GM23338 (cell line): ENCODE measurements at regions not wholly inside any gene's neighbourhood (a gene's known extent, or its start where the extent isn't known, plus 50 kb on each side); places are given as distances from the start of the nearest gene placed in this dataset.

ENCODE experiments used
- ATAC-seq: fragments of 200-7000 bp; cut with Tn5 transposase; 3 replicates; pipeline ENCODE4 v1.9.1; 2020
- DNase-seq: peaks from one replicate; pipeline ENCODE4 v3.0.0-alpha.2; 2015; ENCODE audit warnings: low spot score
- H2AFZ ChIP-seq: fragments of 200-600 bp; sonication (generic); 2 replicates; pipeline ENCODE4 v1.8.0; 2016; ENCODE audit warnings: antibody characterized with exemption, mild to moderate bottlenecking, moderate library complexity
- H3F3A ChIP-seq: fragments of 200-600 bp; sonication (generic); replicated peaks from 2 replicates; pipeline ENCODE4 v1.8.0; 2017; ENCODE audit warnings: antibody characterized with exemption, mixed run types, low read depth
- H3K27ac ChIP-seq: fragments of 200-600 bp; sonication (generic); 2 replicates; pipeline ENCODE4 v1.6.1; 2016; ENCODE audit warnings: low read depth
- H3K27me3 ChIP-seq: fragments of 200-600 bp; sonication (generic); 2 replicates; pipeline ENCODE4 v1.8.0; 2016; ENCODE audit warnings: mild to moderate bottlenecking, mixed run types, moderate library complexity; ENCODE audit not compliant: insufficient read depth
- H3K36me3 ChIP-seq: fragments of 200-600 bp; sonication (generic); 2 replicates; pipeline ENCODE4 v1.8.0; 2016; ENCODE audit warnings: mild to moderate bottlenecking; ENCODE audit not compliant: insufficient read depth
- H3K4me1 ChIP-seq: fragments of 200-600 bp; sonication (generic); 2 replicates; pipeline ENCODE4 v1.8.0; 2016; ENCODE audit warnings: mild to moderate bottlenecking, moderate library complexity; ENCODE audit not compliant: insufficient read depth
- H3K4me2 ChIP-seq: fragments of 200-600 bp; sonication (generic); 2 replicates; pipeline ENCODE4 v1.7.1; 2017; ENCODE audit warnings: mixed run types
- H3K4me3 ChIP-seq: fragments of 200-600 bp; sonication (generic); 2 replicates; pipeline ENCODE4 v1.6.1; 2016; ENCODE audit warnings: mixed run types
- H3K79me2 ChIP-seq: fragments of 200-600 bp; sonication (generic); replicated peaks from 2 replicates; pipeline ENCODE4 v1.8.0; 2017; ENCODE audit warnings: mild to moderate bottlenecking; ENCODE audit not compliant: insufficient read depth
- H3K9me2 ChIP-seq: fragments of 200-600 bp; sonication (generic); 2 replicates; pipeline ENCODE4 v1.8.0; 2017; ENCODE audit not compliant: insufficient read depth
- H4K20me1 ChIP-seq: fragments of 200-600 bp; sonication (generic); replicated peaks from 2 replicates; pipeline ENCODE4 v1.8.0; 2017; ENCODE audit warnings: mild to moderate bottlenecking; ENCODE audit not compliant: insufficient read depth
- H3K27ac Mint-ChIP-seq: 2 replicates; pipeline ENCODE4 v1.8.0; 2020; ENCODE audit warnings: inconsistent platforms, mild to moderate bottlenecking, moderate library complexity, mixed read lengths
- H3K27me3 Mint-ChIP-seq: 3 replicates; pipeline ENCODE4 v1.8.0; 2022; ENCODE audit warnings: low read depth, mild to moderate bottlenecking, moderate library complexity, mixed read lengths, inconsistent platforms; ENCODE audit not compliant: insufficient read depth, poor library complexity
- H3K36me3 Mint-ChIP-seq: 3 replicates; pipeline ENCODE4 v1.8.0; 2021; ENCODE audit warnings: low read depth, mild to moderate bottlenecking, inconsistent platforms, moderate library complexity, mixed read lengths
- H3K4me1 Mint-ChIP-seq: 3 replicates; pipeline ENCODE4 v1.8.0; 2020; ENCODE audit warnings: mild to moderate bottlenecking, inconsistent platforms, mixed read lengths
- H3K4me3 Mint-ChIP-seq: 3 replicates; pipeline ENCODE4 v1.8.0; 2021; ENCODE audit warnings: moderate library complexity, mild to moderate bottlenecking, inconsistent platforms, mixed read lengths
- H3K9me3 Mint-ChIP-seq: 3 replicates; pipeline ENCODE4 v1.8.0; 2020; ENCODE audit warnings: moderate library complexity, mild to moderate bottlenecking, inconsistent platforms, mixed read lengths
- CREB1 ChIP-seq: fragments of 250-450 bp; sonication (Bioruptor Pico); IDR thresholded peaks from 2 replicates; pipeline ENCODE4 v1.5.0; 2020; ENCODE audit warnings: low read depth, mild to moderate bottlenecking, moderate library complexity
- ETS1 ChIP-seq: IDR thresholded peaks from 2 replicates; pipeline ENCODE4 v1.6.1; 2016; ENCODE audit warnings: antibody characterized with exemption
- JUNB ChIP-seq: IDR thresholded peaks from one replicate; pipeline ENCODE4 v1.6.1; 2016; ENCODE audit warnings: antibody characterized with exemption; ENCODE audit not compliant: unreplicated experiment
- POLR2AphosphoS5 ChIP-seq: IDR thresholded peaks from 2 replicates; pipeline ENCODE4 v1.6.1; 2016; ENCODE audit warnings: antibody characterized with exemption, low read depth
- ZNF331 ChIP-seq: fragments of 250-450 bp; sonication (Bioruptor Pico); IDR thresholded peaks from 2 replicates; pipeline ENCODE4 v1.5.0; 2020; ENCODE audit warnings: low read depth, mild to moderate bottlenecking, moderate library complexity
- TF ChIP-seq, protein P1 (sequence below): IDR thresholded peaks from one replicate; pipeline ENCODE4 v1.6.1; 2018; ENCODE audit warnings: antibody characterized with exemption; ENCODE audit not compliant: unreplicated experiment

GRCh38 chr10:131843089-131843595, 57.7 kb upstream of the PPP2R2D start (continued):
- TF ChIP-seq, protein P1, sequence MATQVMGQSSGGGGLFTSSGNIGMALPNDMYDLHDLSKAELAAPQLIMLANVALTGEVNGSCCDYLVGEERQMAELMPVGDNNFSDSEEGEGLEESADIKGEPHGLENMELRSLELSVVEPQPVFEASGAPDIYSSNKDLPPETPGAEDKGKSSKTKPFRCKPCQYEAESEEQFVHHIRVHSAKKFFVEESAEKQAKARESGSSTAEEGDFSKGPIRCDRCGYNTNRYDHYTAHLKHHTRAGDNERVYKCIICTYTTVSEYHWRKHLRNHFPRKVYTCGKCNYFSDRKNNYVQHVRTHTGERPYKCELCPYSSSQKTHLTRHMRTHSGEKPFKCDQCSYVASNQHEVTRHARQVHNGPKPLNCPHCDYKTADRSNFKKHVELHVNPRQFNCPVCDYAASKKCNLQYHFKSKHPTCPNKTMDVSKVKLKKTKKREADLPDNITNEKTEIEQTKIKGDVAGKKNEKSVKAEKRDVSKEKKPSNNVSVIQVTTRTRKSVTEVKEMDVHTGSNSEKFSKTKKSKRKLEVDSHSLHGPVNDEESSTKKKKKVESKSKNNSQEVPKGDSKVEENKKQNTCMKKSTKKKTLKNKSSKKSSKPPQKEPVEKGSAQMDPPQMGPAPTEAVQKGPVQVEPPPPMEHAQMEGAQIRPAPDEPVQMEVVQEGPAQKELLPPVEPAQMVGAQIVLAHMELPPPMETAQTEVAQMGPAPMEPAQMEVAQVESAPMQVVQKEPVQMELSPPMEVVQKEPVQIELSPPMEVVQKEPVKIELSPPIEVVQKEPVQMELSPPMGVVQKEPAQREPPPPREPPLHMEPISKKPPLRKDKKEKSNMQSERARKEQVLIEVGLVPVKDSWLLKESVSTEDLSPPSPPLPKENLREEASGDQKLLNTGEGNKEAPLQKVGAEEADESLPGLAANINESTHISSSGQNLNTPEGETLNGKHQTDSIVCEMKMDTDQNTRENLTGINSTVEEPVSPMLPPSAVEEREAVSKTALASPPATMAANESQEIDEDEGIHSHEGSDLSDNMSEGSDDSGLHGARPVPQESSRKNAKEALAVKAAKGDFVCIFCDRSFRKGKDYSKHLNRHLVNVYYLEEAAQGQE = no peak
- no peak for TF ChIP-seq CREB1 (CRISPR knock-in tag)

DNA sequence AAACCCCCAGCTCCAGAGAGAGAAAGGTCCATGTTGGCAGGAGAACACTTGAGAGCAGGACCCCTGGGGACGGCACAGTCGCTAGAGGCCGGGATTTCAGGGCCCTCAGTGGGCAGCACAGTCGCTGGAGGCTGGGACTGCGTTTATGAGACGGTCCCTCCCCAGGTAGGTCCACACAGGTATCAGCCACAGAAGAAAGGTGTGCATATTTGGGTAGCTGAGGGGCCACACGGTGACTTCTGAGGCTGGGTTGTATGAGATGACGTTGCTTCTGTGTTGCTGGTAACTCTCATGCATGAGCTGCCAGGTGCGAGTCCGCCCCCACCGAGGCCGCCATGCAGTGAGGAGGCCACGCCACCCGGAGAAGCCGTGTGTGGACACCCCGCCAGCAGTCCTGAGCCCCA, 56.9 kb upstream of the PPP2R2D start:
- peaks cover 4% of the 10 kb centered on the region; the same call in 1 of the 3 replicates for H3K36me3 Mint-ChIP-seq
- Histone ChIP-seq H3K27ac (no peak overlapping the region), H3K4me3 (no peak overlapping the region), H2AFZ (no peak overlapping the region), H3K79me2 (no peaks in the 10 kb centered on the region), H3K4me2 (no peak overlapping the region), H3K9me2 (no peaks in the 10 kb centered on the region), H4K20me1 (no peaks in the 10 kb centered on the region), H3K36me3 (no peaks in the 10 kb centered on the region), H3K27me3 (no peaks in the 10 kb centered on the region), H3F3A (no peaks in the 10 kb centered on the region), H3K4me1 (no peaks in the 10 kb centered on the region)
- no peaks in the 10 kb centered on the region; the same call in 2 of the 3 replicates for H3K4me1 Mint-ChIP-seq
- H3K4me3 Mint-ChIP-seq = no peak overlapping the region
- DNase-seq = no peak
- H3K27me3 Mint-ChIP-seq = peaks cover 11% of the 10 kb centered on the region
- peaks cover 10% of the 10 kb centered on the region for H3K9me3 Mint-ChIP-seq
- no peak for ATAC-seq
- no peak for TF ChIP-seq POLR2AphosphoS5
- TF ChIP-seq JUNB = no peak
- TF ChIP-seq, protein P1 = no peak
- no peak for TF ChIP-seq ZNF331 (CRISPR knock-in tag)
- TF ChIP-seq ETS1 = no peak
- no peak overlapping the region for H3K27ac Mint-ChIP-seq
